ENCODE measurements at regions not wholly inside any gene's neighbourhood (a gene's known extent, or its start where the extent isn't known, plus 50 kb on each side); places are given as distances from the start of the nearest gene placed in this dataset.

DNA sequence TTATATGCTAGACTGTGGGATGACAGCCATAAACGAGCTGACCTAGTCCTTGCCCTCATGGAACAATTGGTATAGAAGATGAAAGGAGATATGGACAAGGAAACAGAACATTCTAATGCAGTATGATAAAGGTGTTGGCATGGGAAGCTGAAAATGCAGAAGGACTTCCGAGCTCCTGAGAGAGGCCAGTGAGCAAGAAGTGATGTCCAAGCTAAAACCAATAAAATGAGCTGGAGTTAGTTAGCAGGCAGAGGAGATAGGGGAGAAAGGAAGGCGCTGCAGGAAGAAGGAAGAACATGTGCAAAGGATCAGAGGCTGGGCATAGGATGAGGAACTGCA is 64.5 kb downstream of the BOD1L2 start:
- no peak for TF ChIP-seq GLIS3 (CRISPR knock-in tag; IDR thresholded peaks at IDR 0.05)
- TF ChIP-seq ISL1 (CRISPR knock-in tag; IDR thresholded peaks at IDR 0.05), result no peak
- no peak for ATAC-seq

- ATAC-seq, result no peak
- TF ChIP-seq ISL1 (CRISPR knock-in tag; IDR thresholded peaks at IDR 0.05), result no peak
- TF ChIP-seq, protein P1, sequence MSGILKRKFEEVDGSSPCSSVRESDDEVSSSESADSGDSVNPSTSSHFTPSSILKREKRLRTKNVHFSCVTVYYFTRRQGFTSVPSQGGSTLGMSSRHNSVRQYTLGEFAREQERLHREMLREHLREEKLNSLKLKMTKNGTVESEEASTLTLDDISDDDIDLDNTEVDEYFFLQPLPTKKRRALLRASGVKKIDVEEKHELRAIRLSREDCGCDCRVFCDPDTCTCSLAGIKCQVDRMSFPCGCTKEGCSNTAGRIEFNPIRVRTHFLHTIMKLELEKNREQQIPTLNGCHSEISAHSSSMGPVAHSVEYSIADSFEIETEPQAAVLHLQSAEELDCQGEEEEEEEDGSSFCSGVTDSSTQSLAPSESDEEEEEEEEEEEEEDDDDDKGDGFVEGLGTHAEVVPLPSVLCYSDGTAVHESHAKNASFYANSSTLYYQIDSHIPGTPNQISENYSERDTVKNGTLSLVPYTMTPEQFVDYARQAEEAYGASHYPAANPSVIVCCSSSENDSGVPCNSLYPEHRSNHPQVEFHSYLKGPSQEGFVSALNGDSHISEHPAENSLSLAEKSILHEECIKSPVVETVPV (CRISPR knock-in tag; IDR thresholded peaks at IDR 0.05), result no peak
- TF ChIP-seq, protein P2, sequence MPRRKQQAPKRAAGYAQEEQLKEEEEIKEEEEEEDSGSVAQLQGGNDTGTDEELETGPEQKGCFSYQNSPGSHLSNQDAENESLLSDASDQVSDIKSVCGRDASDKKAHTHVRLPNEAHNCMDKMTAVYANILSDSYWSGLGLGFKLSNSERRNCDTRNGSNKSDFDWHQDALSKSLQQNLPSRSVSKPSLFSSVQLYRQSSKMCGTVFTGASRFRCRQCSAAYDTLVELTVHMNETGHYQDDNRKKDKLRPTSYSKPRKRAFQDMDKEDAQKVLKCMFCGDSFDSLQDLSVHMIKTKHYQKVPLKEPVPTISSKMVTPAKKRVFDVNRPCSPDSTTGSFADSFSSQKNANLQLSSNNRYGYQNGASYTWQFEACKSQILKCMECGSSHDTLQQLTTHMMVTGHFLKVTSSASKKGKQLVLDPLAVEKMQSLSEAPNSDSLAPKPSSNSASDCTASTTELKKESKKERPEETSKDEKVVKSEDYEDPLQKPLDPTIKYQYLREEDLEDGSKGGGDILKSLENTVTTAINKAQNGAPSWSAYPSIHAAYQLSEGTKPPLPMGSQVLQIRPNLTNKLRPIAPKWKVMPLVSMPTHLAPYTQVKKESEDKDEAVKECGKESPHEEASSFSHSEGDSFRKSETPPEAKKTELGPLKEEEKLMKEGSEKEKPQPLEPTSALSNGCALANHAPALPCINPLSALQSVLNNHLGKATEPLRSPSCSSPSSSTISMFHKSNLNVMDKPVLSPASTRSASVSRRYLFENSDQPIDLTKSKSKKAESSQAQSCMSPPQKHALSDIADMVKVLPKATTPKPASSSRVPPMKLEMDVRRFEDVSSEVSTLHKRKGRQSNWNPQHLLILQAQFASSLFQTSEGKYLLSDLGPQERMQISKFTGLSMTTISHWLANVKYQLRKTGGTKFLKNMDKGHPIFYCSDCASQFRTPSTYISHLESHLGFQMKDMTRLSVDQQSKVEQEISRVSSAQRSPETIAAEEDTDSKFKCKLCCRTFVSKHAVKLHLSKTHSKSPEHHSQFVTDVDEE (CRISPR knock-in tag; IDR thresholded peaks at IDR 0.05), result no peak
- TF ChIP-seq, protein P3, sequence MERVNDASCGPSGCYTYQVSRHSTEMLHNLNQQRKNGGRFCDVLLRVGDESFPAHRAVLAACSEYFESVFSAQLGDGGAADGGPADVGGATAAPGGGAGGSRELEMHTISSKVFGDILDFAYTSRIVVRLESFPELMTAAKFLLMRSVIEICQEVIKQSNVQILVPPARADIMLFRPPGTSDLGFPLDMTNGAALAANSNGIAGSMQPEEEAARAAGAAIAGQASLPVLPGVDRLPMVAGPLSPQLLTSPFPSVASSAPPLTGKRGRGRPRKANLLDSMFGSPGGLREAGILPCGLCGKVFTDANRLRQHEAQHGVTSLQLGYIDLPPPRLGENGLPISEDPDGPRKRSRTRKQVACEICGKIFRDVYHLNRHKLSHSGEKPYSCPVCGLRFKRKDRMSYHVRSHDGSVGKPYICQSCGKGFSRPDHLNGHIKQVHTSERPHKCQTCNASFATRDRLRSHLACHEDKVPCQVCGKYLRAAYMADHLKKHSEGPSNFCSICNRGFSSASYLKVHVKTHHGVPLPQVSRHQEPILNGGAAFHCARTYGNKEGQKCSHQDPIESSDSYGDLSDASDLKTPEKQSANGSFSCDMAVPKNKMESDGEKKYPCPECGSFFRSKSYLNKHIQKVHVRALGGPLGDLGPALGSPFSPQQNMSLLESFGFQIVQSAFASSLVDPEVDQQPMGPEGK (CRISPR knock-in tag; IDR thresholded peaks at IDR 0.05; ENCODE audit: borderline replicate concordance), result no peak
- no peak for TF ChIP-seq OSR1 (CRISPR knock-in tag; IDR thresholded peaks at IDR 0.05)
- TF ChIP-seq BACH2 (CRISPR knock-in tag; IDR thresholded peaks at IDR 0.05; ENCODE audit: borderline replicate concordance), result no peak
- TF ChIP-seq SNAI2 (CRISPR knock-in tag; IDR thresholded peaks at IDR 0.05), result no peak
- no peak for TF ChIP-seq GLIS3 (CRISPR knock-in tag; IDR thresholded peaks at IDR 0.05)
- TF ChIP-seq ZFP3 (CRISPR knock-in tag; IDR thresholded peaks at IDR 0.05), result no peak
- no peak for TF ChIP-seq TCF4 (CRISPR knock-in tag; IDR thresholded peaks at IDR 0.05; ENCODE audit: borderline replicate concordance)
- no peak for TF ChIP-seq ZFP30 (CRISPR knock-in tag; IDR thresholded peaks at IDR 0.05)
- no peak for TF ChIP-seq ARNTL (CRISPR knock-in tag; IDR thresholded peaks at IDR 0.05; ENCODE audit: borderline replicate concordance, low read depth)
- TF ChIP-seq POU6F1 (CRISPR knock-in tag; IDR thresholded peaks at IDR 0.05; ENCODE audit: borderline replicate concordance, low read depth), result no peak
- TF ChIP-seq ZNF565 (CRISPR knock-in tag; conservative IDR thresholded peaks at IDR 0.05; ENCODE audit: low read depth), result no peak
- no peak for TF ChIP-seq ESRRG (CRISPR knock-in tag; IDR thresholded peaks at IDR 0.05)
- no peak for TF ChIP-seq ZNF8 (CRISPR knock-in tag; IDR thresholded peaks at IDR 0.05)
- TF ChIP-seq RARB (CRISPR knock-in tag; IDR thresholded peaks at IDR 0.05), result no peak
- TF ChIP-seq, protein P4, sequence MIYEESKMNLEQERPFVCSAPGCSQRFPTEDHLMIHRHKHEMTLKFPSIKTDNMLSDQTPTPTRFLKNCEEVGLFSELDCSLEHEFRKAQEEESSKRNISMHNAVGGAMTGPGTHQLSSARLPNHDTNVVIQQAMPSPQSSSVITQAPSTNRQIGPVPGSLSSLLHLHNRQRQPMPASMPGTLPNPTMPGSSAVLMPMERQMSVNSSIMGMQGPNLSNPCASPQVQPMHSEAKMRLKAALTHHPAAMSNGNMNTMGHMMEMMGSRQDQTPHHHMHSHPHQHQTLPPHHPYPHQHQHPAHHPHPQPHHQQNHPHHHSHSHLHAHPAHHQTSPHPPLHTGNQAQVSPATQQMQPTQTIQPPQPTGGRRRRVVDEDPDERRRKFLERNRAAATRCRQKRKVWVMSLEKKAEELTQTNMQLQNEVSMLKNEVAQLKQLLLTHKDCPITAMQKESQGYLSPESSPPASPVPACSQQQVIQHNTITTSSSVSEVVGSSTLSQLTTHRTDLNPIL (CRISPR knock-in tag; IDR thresholded peaks at IDR 0.05; ENCODE audit: low read depth), result no peak
- no peak for TF ChIP-seq TOX (CRISPR knock-in tag; IDR thresholded peaks at IDR 0.05; ENCODE audit: borderline replicate concordance)
These were observed 64.9 kb downstream of the BOD1L2 start for GRCh38 chr18:57211776-57212175.

- ATAC-seq, result no peak
These were observed 65.8 kb downstream of the BOD1L2 start for GRCh38 chr18:57212678-57213077.

DNA sequence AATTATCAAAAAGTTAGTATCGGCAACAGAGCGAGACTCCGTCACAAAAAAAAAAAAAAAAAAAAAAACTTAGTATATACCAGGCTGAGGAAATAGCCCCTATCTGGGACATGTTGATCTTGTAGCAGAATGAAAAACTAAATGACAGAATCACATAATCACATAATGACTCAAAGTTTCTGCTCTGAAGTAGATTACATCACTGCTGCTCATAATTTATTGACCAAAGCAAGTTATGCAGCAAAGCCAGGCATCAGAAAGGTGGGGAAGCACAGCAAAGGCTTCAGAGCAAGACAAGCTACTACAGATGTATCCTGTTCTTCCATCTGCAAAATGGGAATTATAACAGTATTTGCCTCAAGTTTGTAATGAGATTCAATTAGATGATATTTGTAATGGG is 68.1 kb downstream of the BOD1L2 start:
- no peak for ATAC-seq
- TF ChIP-seq ARNTL (CRISPR knock-in tag; IDR thresholded peaks at IDR 0.05; ENCODE audit: borderline replicate concordance, low read depth) (no peak), RARB (CRISPR knock-in tag; IDR thresholded peaks at IDR 0.05) (no peak)
- TF ChIP-seq, protein P3 (CRISPR knock-in tag; IDR thresholded peaks at IDR 0.05; ENCODE audit: borderline replicate concordance), result no peak

More at GRCh38 chr18:57212678-57213077, 65.8 kb downstream of the BOD1L2 start:
- no peak for TF ChIP-seq ZFP30 (CRISPR knock-in tag; IDR thresholded peaks at IDR 0.05)

Measured in SK-N-SH treated with all-trans-retinoic acid at 6 μM for 48 hours (cell line).